HFFc6 (cell line): ENCODE measurements at regions not wholly inside any gene's neighbourhood (a gene's known extent, or its start where the extent isn't known, plus 50 kb on each side); places are given as distances from the start of the nearest gene placed in this dataset.

ENCODE experiments used
- DNase-seq: peaks from one replicate; pipeline ENCODE4 v3.0.0-alpha.2; 2018
- H3K27ac Mint-ChIP-seq: 2 replicates; pipeline ENCODE4 v1.8.0; 2020; ENCODE audit warnings: mild to moderate bottlenecking, mixed read lengths
- H3K27me3 Mint-ChIP-seq: 2 replicates; pipeline ENCODE4 v1.8.0; 2021; ENCODE audit warnings: mild to moderate bottlenecking, moderate library complexity, mixed read lengths; ENCODE audit not compliant: insufficient read depth
- H3K36me3 Mint-ChIP-seq: 2 replicates; pipeline ENCODE4 v1.8.0; 2021; ENCODE audit warnings: low read depth, mixed read lengths
- H3K4me1 Mint-ChIP-seq: 2 replicates; pipeline ENCODE4 v1.8.0; 2020; ENCODE audit warnings: low read depth, mixed read lengths
- H3K4me3 Mint-ChIP-seq: 2 replicates; pipeline ENCODE4 v1.8.0; 2020; ENCODE audit warnings: mild to moderate bottlenecking, moderate library complexity, mixed read lengths
- H3K9me3 Mint-ChIP-seq: 2 replicates; pipeline ENCODE4 v1.8.0; 2020; ENCODE audit warnings: mild to moderate bottlenecking, mixed read lengths
- CTCF ChIP-seq: fragments of 200-600 bp; sonication (generic); IDR thresholded peaks from 2 replicates; pipeline ENCODE4 v1.5.0; 2021; ENCODE audit warnings: antibody characterized with exemption, mild to moderate bottlenecking

GRCh38 chr7:79934727-79935126 is 199.9 kb upstream of the GNAI1 start:
- H3K9me3 Mint-ChIP-seq, result no peaks in the 10 kb centered on the region
- no peak overlapping the region for H3K27ac Mint-ChIP-seq
- peaks cover 23% of the 10 kb centered on the region for H3K36me3 Mint-ChIP-seq
- TF ChIP-seq CTCF, result no peak
- no peak overlapping the region for H3K4me3 Mint-ChIP-seq
- peaks cover 62% of the 10 kb centered on the region for H3K4me1 Mint-ChIP-seq
- H3K27me3 Mint-ChIP-seq, result no peaks in the 10 kb centered on the region
- DNase-seq, result no peak

GRCh38 chr7:79933144-79933543 is 201.5 kb upstream of the GNAI1 start:
- no peak for TF ChIP-seq CTCF
- H3K27me3 Mint-ChIP-seq, result no peaks in the 10 kb centered on the region; the same call in 1 of the 2 replicates
- H3K4me3 Mint-ChIP-seq, result peak overlapping the region; percentile 21; the same call in 1 of the 2 replicates
- no peaks in the 10 kb centered on the region for H3K9me3 Mint-ChIP-seq
- peak overlapping the region; percentile 65 for H3K27ac Mint-ChIP-seq
- H3K4me1 Mint-ChIP-seq, result peaks cover 62% of the 10 kb centered on the region
- DNase-seq, result peak; percentile 63
- H3K36me3 Mint-ChIP-seq, result peaks cover 23% of the 10 kb centered on the region

GRCh38 chr7:79930604-79931003 is 204.0 kb upstream of the GNAI1 start:
- Mint-ChIP-seq H3K4me1 (peaks cover 53% of the 10 kb centered on the region), H3K4me3 (no peak overlapping the region), H3K27ac (peak overlapping the region; percentile 29; the same call in 1 of the 2 replicates), H3K9me3 (no peaks in the 10 kb centered on the region), H3K36me3 (peaks cover 15% of the 10 kb centered on the region; the same call in 1 of the 2 replicates), H3K27me3 (no peaks in the 10 kb centered on the region; the same call in 1 of the 2 replicates)
- no peak for DNase-seq
- no peak for TF ChIP-seq CTCF

- no peak for DNase-seq
- H3K27me3 Mint-ChIP-seq, result no peaks in the 10 kb centered on the region; the same call in 1 of the 2 replicates
- peak overlapping the region; percentile 47; the same call in 1 of the 2 replicates for H3K27ac Mint-ChIP-seq
- H3K9me3 Mint-ChIP-seq, result peaks cover 5% of the 10 kb centered on the region
- peaks cover 18% of the 10 kb centered on the region for H3K36me3 Mint-ChIP-seq
- no peak overlapping the region for H3K4me3 Mint-ChIP-seq
- peaks cover 55% of the 10 kb centered on the region for H3K4me1 Mint-ChIP-seq
- no peak for TF ChIP-seq CTCF
Observed at GRCh38 chr7:79927116-79927515, 207.5 kb upstream of the GNAI1 start.

- TF ChIP-seq CTCF, result no peak
- Mint-ChIP-seq H3K27ac (peak overlapping the region; percentile 65; the same call in 1 of the 2 replicates), H3K36me3 (peaks cover 18% of the 10 kb centered on the region), H3K4me1 (peaks cover 34% of the 10 kb centered on the region), H3K27me3 (no peaks in the 10 kb centered on the region; the same call in 1 of the 2 replicates), H3K9me3 (peaks cover 5% of the 10 kb centered on the region), H3K4me3 (no peak overlapping the region)
- no peak for DNase-seq
Observed at GRCh38 chr7:79923953-79924352, 210.7 kb upstream of the GNAI1 start.

GRCh38 chr7:79922894-79923293 is 211.7 kb upstream of the GNAI1 start:
- H3K4me3 Mint-ChIP-seq, result no peak overlapping the region
- no peak for TF ChIP-seq CTCF

More at GRCh38 chr7:79922894-79923293, 211.7 kb upstream of the GNAI1 start:
- Mint-ChIP-seq H3K36me3 (peaks cover 18% of the 10 kb centered on the region), H3K9me3 (peaks cover 5% of the 10 kb centered on the region), H3K27me3 (no peaks in the 10 kb centered on the region), H3K27ac (no peak overlapping the region), H3K4me1 (peaks cover 34% of the 10 kb centered on the region)
- no peak for DNase-seq
